BJ (cell line): ENCODE measurements at regions not wholly inside any gene's neighbourhood (a gene's known extent, or its start where the extent isn't known, plus 50 kb on each side); places are given as distances from the start of the nearest gene placed in this dataset.
"Not testable (repeated sequence)": the region's sequence is repeated elsewhere in the genome, so short reads cannot be mapped to it uniquely, and the experiment has no call there.

Experiments used
- CTCF ChIA-PET: fragments of 350-600 bp; formaldehyde crosslinking; extraction: SDS; loops from one replicate; lab custom pipeline; 2021; ENCODE audit warnings: antibody characterized with exemption, inconsistent platforms; lab: Yijun Ruan, JAX
- POLR2A ChIA-PET: fragments of 300-600 bp; sonication (Branson Sonifier 250); formaldehyde crosslinking; extraction: SDS; loops from one replicate; lab custom pipeline; 2021; ENCODE audit warnings: antibody characterized with exemption; lab: Charles Lee
- DNase-seq: peaks from one replicate; pipeline ENCODE4 v3.0.0-alpha.2; 2011; ENCODE audit warnings: low read depth
- H3K27me3 ChIP-seq: 2 replicates; pipeline ENCODE4 v1.6.0; 2011; ENCODE audit warnings: low read length; ENCODE audit not compliant: control insufficient read depth, insufficient read depth
- H3K36me3 ChIP-seq: 2 replicates; pipeline ENCODE4 v1.5.1; 2011; ENCODE audit warnings: low read length; ENCODE audit not compliant: control insufficient read depth, insufficient read depth
- H3K4me3 ChIP-seq: 2 replicates; pipeline ENCODE4 v1.5.1; 2011; ENCODE audit warnings: low read depth, mild to moderate bottlenecking, control low read depth, low read length
- TF ChIP-seq, protein P1 (sequence below): IDR thresholded peaks from 2 replicates; pipeline ENCODE4 v1.5.1; 2011; ENCODE audit warnings: low read depth, mild to moderate bottlenecking, control low read depth, inconsistent platforms, low read length, moderate library complexity; ENCODE audit not compliant: insufficient read depth

DNA sequence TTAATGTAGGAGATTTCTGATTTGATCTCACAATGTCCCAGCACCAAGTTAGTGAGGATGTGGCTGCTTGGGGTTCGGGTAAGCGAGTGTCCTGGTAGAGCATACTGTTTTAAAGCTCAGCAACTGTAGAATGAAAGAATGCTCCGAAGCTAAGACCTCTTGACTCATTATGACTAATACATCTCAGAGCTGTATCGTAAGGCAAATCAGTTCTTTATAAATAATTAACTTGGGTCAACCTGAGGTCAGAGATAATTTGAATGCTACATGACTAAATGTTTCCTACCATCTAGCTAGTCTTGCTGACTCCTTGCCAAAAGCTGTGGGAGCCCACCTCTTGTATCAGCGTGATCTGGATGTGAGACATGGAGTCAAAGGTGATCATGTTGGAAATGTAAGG is 128.8 kb upstream of the PDE7B start:
- H3K4me3 ChIP-seq: no peak overlapping the region

DNA sequence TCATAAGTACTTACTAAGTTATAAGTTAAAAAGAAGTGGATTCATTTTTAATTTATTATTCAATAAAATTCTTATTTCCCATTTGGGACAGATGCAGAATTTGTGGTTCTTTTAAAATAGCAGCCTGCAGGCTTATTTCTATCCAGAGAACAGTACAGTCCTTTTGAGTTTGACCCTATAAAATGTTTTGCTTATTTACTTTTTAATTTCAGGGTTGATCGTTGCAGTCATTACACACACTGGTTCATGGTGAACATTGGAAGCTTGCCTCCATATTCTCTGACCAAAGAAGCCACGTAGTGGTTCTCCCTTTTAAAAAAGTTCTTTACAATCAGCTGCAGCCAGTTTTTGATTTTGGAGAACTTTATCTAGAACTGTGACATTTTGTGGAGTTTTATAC is 122.9 kb upstream of the PDE7B start:
- H3K27me3 ChIP-seq: no peaks in the 10 kb centered on the region
- ChIA-PET POLR2A (no interaction called here), CTCF (interaction anchor here (1.1 kb wide), 1 partner anchor 12 kb away, joined by 3 read pairs; no protein-coding TSS in a partner anchor)
- no peak for DNase-seq
- no peaks in the 10 kb centered on the region for H3K36me3 ChIP-seq
- no peak overlapping the region for H3K4me3 ChIP-seq
- TF ChIP-seq, protein P1, sequence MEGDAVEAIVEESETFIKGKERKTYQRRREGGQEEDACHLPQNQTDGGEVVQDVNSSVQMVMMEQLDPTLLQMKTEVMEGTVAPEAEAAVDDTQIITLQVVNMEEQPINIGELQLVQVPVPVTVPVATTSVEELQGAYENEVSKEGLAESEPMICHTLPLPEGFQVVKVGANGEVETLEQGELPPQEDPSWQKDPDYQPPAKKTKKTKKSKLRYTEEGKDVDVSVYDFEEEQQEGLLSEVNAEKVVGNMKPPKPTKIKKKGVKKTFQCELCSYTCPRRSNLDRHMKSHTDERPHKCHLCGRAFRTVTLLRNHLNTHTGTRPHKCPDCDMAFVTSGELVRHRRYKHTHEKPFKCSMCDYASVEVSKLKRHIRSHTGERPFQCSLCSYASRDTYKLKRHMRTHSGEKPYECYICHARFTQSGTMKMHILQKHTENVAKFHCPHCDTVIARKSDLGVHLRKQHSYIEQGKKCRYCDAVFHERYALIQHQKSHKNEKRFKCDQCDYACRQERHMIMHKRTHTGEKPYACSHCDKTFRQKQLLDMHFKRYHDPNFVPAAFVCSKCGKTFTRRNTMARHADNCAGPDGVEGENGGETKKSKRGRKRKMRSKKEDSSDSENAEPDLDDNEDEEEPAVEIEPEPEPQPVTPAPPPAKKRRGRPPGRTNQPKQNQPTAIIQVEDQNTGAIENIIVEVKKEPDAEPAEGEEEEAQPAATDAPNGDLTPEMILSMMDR: no peak

More for the DNA sequence above, 128.8 kb upstream of the PDE7B start:
- no peaks in the 10 kb centered on the region for H3K36me3 ChIP-seq
- H3K27me3 ChIP-seq: no peaks in the 10 kb centered on the region
- POLR2A ChIA-PET: no interaction called here
- CTCF ChIA-PET: interaction anchor here (1.0 to 1.4 kb wide), 2 partner anchors 20 to 181 kb away, joined by 3 to 4 read pairs; no protein-coding TSS in a partner anchor
- TF ChIP-seq, protein P1: no peak
- DNase-seq: peak; percentile 65

DNA sequence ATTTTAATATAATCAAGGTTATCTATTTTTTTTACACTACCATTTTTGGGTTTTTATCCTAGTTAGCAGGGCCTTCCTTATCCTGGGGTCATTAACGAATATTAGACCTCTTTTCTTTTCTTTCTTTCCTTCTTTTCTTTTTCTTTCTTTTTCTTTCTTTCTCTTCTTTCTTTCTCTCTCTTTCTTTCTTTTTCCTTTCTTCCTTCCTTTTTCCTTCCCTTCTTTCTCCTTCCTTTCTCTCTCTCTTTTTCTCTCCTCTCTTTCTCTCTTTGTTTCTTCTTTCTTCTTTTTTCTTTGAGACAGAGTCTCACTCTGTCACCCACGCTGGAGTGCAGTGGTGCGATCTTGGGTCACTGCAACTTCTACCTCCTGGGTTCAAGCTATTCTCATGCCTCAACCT is 120.4 kb upstream of the PDE7B start:
- H3K36me3 ChIP-seq: no peaks in the 10 kb centered on the region
- CTCF ChIA-PET: no interaction called here
- no peak overlapping the region for H3K4me3 ChIP-seq
- H3K27me3 ChIP-seq: no peaks in the 10 kb centered on the region
- TF ChIP-seq, protein P1: no peak
- no peak for DNase-seq
- POLR2A ChIA-PET: no interaction called here

DNA sequence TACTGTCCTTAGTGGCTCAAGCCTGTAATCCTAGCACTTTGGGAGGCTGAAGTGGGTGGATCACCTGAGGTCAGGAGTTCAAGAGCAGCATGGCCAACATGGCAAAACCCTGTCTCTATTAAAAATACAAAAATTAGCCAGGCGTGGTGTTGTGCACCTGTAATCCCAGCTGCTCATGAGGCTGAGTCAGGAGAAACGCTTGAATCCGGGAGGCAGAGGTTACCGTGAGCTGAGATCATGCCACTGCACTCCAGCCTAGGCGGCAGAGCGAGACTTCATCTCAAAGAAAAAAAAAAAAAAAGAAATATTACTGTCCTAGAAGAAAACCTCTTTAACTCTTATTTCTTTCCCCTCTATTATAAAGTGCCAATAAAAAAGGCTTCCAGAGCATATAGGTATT is 115.2 kb upstream of the PDE7B start:
- H3K4me3 ChIP-seq, CTCF ChIA-PET, H3K27me3 ChIP-seq, H3K36me3 ChIP-seq, DNase-seq, POLR2A ChIA-PET: not testable (repeated sequence)

DNA sequence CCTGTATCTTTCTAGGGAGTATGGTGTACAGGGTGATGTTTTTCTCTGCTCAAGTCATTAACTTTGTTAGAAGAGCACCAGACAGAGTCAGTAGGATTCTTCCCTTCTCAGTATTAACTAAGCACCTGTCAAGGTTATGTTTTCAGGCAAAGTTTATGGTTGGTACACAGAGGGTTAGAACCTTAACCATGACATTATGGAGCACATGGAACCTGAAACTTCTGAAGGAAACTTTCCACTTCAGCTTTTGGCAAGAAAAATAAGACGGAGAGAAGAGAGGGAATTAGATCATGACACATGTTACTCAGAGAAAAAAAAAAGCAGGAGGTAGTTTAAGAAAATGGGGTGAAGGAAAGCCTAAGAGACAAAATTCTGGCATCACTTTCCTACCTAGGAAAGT is 112.9 kb upstream of the PDE7B start:
- ChIA-PET POLR2A (no interaction called here), CTCF (no interaction called here)
- H3K27me3 ChIP-seq: no peaks in the 10 kb centered on the region
- TF ChIP-seq, protein P1: no peak
- DNase-seq: no peak
- no peak overlapping the region for H3K4me3 ChIP-seq
- H3K36me3 ChIP-seq: no peaks in the 10 kb centered on the region

DNA sequence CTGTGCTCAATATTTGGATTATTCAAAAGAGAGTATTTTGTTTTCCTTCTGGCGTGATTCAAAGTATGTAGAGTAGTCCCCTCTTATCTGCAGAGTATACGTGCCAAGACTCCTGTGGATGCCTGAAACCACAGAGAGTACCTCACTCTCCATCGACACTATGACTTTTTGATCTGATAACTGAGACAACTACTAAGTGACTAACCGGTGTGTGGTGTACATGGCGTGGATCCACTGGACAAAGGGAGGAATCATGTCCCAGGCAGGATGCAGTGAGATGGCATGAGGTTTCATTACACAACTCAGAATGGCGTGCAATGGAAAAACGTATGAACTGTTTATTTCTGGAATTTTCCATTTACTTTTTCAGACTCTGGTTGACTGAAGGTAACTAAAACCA is 112.2 kb upstream of the PDE7B start:
- Histone ChIP-seq H3K27me3 (no peaks in the 10 kb centered on the region), H3K36me3 (no peaks in the 10 kb centered on the region), H3K4me3 (no peak overlapping the region)
- DNase-seq: peak; percentile 11
- TF ChIP-seq, protein P1: no peak
- POLR2A ChIA-PET: no interaction called here
- CTCF ChIA-PET: no interaction called here
